Mammary epithelial cell (primary cell): ENCODE measurements at regions not wholly inside any gene's neighbourhood (a gene's known extent, or its start where the extent isn't known, plus 50 kb on each side); places are given as distances from the start of the nearest gene placed in this dataset.

Experiments used
- EZH2 ChIP-seq: IDR thresholded peaks from 2 replicates; pipeline ENCODE4 v1.6.1; 2012; ENCODE audit warnings: low read length, inconsistent platforms, borderline replicate concordance
- TF ChIP-seq, protein P1 (sequence below), 2 donors: IDR thresholded peaks in 1 of 2; conservative IDR thresholded peaks in 1 of 2; 2 replicates each; pipeline ENCODE4 v1.5.1; 2011 to 2012; ENCODE audit warnings: inconsistent platforms in 2 of 2, low read length in 2 of 2, mild to moderate bottlenecking in 2 of 2, control low read depth in 1 of 2, low read depth in 1 of 2; ENCODE audit not compliant: insufficient read depth in 1 of 2; ENCODE audit errors: extremely low read depth in 1 of 2

DNA sequence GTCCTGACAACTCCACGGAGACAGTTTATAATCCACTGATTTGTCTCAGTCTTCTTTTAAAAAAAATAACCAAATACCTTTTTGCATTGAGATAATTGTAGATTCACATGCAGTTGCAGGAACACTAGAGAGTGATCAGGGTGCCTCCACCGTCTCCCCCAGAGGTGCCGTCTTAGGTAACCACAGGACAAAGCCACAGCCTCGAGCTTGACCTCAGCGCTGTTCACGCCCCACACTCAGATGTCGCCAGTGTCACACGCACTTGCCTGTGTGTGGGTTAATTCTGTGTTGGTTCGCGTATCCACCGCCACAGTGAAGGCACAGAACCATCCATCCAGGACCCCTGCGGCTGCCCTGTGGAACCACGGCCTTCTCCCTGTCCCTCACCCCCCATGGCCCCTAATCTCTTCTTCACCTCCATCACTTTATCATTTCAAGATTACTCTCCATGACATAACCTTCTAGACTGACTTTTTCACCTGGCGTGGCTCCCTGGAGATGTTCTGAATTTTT, 295.0 kb upstream of the HDAC4 start:
- no peak for TF ChIP-seq EZH2
- TF ChIP-seq, protein P1, sequence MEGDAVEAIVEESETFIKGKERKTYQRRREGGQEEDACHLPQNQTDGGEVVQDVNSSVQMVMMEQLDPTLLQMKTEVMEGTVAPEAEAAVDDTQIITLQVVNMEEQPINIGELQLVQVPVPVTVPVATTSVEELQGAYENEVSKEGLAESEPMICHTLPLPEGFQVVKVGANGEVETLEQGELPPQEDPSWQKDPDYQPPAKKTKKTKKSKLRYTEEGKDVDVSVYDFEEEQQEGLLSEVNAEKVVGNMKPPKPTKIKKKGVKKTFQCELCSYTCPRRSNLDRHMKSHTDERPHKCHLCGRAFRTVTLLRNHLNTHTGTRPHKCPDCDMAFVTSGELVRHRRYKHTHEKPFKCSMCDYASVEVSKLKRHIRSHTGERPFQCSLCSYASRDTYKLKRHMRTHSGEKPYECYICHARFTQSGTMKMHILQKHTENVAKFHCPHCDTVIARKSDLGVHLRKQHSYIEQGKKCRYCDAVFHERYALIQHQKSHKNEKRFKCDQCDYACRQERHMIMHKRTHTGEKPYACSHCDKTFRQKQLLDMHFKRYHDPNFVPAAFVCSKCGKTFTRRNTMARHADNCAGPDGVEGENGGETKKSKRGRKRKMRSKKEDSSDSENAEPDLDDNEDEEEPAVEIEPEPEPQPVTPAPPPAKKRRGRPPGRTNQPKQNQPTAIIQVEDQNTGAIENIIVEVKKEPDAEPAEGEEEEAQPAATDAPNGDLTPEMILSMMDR (conservative IDR thresholded peaks at IDR 0.05 in 1 of 2, IDR thresholded peaks at IDR 0.05 in 1 of 2; ENCODE audit: extremely low read depth in 1 of 2, insufficient read depth in 1 of 2, low read depth in 1 of 2, low read length in 2 of 2), result no peak
